DND-41 (cell line): ENCODE measurements at regions not wholly inside any gene's neighbourhood (a gene's known extent, or its start where the extent isn't known, plus 50 kb on each side); places are given as distances from the start of the nearest gene placed in this dataset.

Experiments used
- CTCF ChIP-seq: IDR thresholded peaks from 2 replicates; pipeline ENCODE4 v1.5.1; 2012; ENCODE audit warnings: borderline replicate concordance, low read length, moderate library complexity, mild to moderate bottlenecking; ENCODE audit not compliant: poor library complexity, severe bottlenecking; ENCODE audit errors: extremely low read depth
- EZH2 ChIP-seq: IDR thresholded peaks from 3 replicates; pipeline ENCODE4 v1.6.1; 2012; ENCODE audit warnings: borderline replicate concordance, low read depth, mild to moderate bottlenecking, moderate library complexity, low read length, inconsistent platforms; ENCODE audit not compliant: severe bottlenecking

DNA sequence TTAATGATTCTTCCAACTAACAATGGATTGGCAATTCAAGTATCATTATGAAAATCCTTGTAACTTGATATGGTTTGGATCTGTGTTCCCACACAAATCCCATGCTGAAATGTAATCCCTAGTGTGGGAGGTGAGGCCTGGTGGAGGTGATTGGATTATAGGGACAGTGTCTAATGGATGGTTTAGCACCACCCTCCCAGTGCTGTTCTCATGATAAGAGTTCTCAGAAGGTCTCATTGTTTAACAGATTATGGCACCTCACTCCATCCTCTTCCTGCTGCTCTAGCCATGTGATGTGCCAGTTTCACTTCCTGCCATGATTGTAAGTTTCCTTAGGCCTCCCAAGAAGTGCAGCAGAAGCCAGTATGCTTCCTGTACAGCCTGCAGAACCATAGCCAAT lies 1116.2 kb upstream of the EDIL3 start:
- TF ChIP-seq CTCF (no peak), EZH2 (no peak)
